Trophoblast cell (in vitro differentiated cells and primary cell): ENCODE measurements at regions not wholly inside any gene's neighbourhood (a gene's known extent, or its start where the extent isn't known, plus 50 kb on each side); places are given as distances from the start of the nearest gene placed in this dataset.

ENCODE experiments used
- DNase-seq, 2 donors: peaks; one replicate each; pipeline ENCODE4 v3.0.0-alpha.2; 2016
- H2AFZ ChIP-seq: 2 replicates; pipeline ENCODE4 v1.6.1; 2013; ENCODE audit warnings: low read length, moderate library complexity, mild to moderate bottlenecking; ENCODE audit not compliant: insufficient read depth, poor library complexity
- H2AK5ac ChIP-seq: 2 replicates; pipeline ENCODE4 v1.6.1; 2013; ENCODE audit warnings: mild to moderate bottlenecking, low read length
- H2BK120ac ChIP-seq: 2 replicates; pipeline ENCODE4 v1.6.1; 2013; ENCODE audit warnings: low read length, mild to moderate bottlenecking, moderate library complexity; ENCODE audit not compliant: insufficient read depth, poor library complexity
- H2BK12ac ChIP-seq: 2 replicates; pipeline ENCODE4 v1.6.1; 2013; ENCODE audit warnings: mild to moderate bottlenecking, low read length, moderate library complexity
- H2BK5ac ChIP-seq: 2 replicates; pipeline ENCODE4 v1.6.1; 2013; ENCODE audit warnings: low read length, low read depth, moderate library complexity, mild to moderate bottlenecking; ENCODE audit not compliant: poor library complexity
- H3K14ac ChIP-seq: 2 replicates; pipeline ENCODE4 v1.6.1; 2013; ENCODE audit warnings: mild to moderate bottlenecking, low read length
- H3K18ac ChIP-seq: 2 replicates; pipeline ENCODE4 v1.6.1; 2013; ENCODE audit warnings: mild to moderate bottlenecking, low read length
- H3K23ac ChIP-seq: 2 replicates; pipeline ENCODE4 v1.6.1; 2013; ENCODE audit warnings: low read length
- H3K27ac ChIP-seq: 2 replicates; pipeline ENCODE4 v1.5.1; 2013; ENCODE audit warnings: low read depth, mild to moderate bottlenecking, inconsistent platforms, low read length, moderate library complexity
- H3K27me3 ChIP-seq: 2 replicates; pipeline ENCODE4 v1.6.1; 2013; ENCODE audit warnings: inconsistent platforms, mild to moderate bottlenecking, low read length, moderate library complexity; ENCODE audit not compliant: insufficient read depth
- H3K36me3 ChIP-seq, 2 experiments: 1 replicate in 1 of 2; 2 replicates in 1 of 2; pipeline ENCODE4 v1.6.1; 2013; ENCODE audit warnings: low read length in 2 of 2, mild to moderate bottlenecking in 2 of 2, moderate library complexity in 1 of 2; ENCODE audit not compliant: insufficient read depth in 2 of 2, control insufficient read depth in 1 of 2
- H3K4ac ChIP-seq: 2 replicates; pipeline ENCODE4 v1.6.1; 2013; ENCODE audit warnings: low read depth, mild to moderate bottlenecking, low read length, moderate library complexity
- H3K4me1 ChIP-seq, 2 experiments: 1 replicate in 1 of 2; 2 replicates in 1 of 2; pipeline ENCODE4 v1.6.1; 2013; ENCODE audit warnings: low read length in 2 of 2, mild to moderate bottlenecking in 2 of 2, moderate library complexity in 1 of 2; ENCODE audit not compliant: insufficient read depth in 2 of 2, control insufficient read depth in 1 of 2
- H3K4me2 ChIP-seq: 2 replicates; pipeline ENCODE4 v1.6.1; 2013; ENCODE audit warnings: inconsistent platforms, mild to moderate bottlenecking, low read length, moderate library complexity
- H3K4me3 ChIP-seq: 2 replicates; pipeline ENCODE4 v1.5.1; 2013; ENCODE audit warnings: mild to moderate bottlenecking, low read depth, low read length, inconsistent platforms
- H3K79me1 ChIP-seq: one replicate; pipeline ENCODE4 v1.6.1; 2013; ENCODE audit warnings: low read length
- H3K79me2 ChIP-seq: 2 replicates; pipeline ENCODE4 v1.6.1; 2013; ENCODE audit warnings: low read length, mild to moderate bottlenecking; ENCODE audit not compliant: control insufficient read depth, insufficient read depth, poor library complexity
- H3K9ac ChIP-seq: 2 replicates; pipeline ENCODE4 v1.6.1; 2013; ENCODE audit warnings: mild to moderate bottlenecking, low read length
- H3K9me3 ChIP-seq: 2 replicates; pipeline ENCODE4 v1.6.1; 2013; ENCODE audit warnings: low read depth, mild to moderate bottlenecking, control low read depth, inconsistent platforms, low read length; ENCODE audit not compliant: insufficient read depth
- H4K12ac ChIP-seq: 2 replicates; pipeline ENCODE4 v1.6.1; 2013; ENCODE audit warnings: low read depth, mild to moderate bottlenecking, low read length, moderate library complexity
- H4K8ac ChIP-seq: 2 replicates; pipeline ENCODE4 v1.6.1; 2013; ENCODE audit warnings: low read depth, mild to moderate bottlenecking, low read length, moderate library complexity
- H4K91ac ChIP-seq: one replicate; pipeline ENCODE4 v1.6.1; 2013; ENCODE audit warnings: low read depth, mild to moderate bottlenecking, low read length, moderate library complexity
- WGBS: extraction: QIAGEN DNeasy Blood & Tissue Kit; methylation state at CpG from one replicate; pipeline ENCODE4 v1.1.7; 2013; ENCODE audit warnings: missing lambda C conversion rate; ENCODE audit not compliant: insufficient read length, insufficient coverage; ENCODE audit errors: extremely low coverage; 5-methylcytosine and 5-hydroxymethylcytosine counted together

DNA sequence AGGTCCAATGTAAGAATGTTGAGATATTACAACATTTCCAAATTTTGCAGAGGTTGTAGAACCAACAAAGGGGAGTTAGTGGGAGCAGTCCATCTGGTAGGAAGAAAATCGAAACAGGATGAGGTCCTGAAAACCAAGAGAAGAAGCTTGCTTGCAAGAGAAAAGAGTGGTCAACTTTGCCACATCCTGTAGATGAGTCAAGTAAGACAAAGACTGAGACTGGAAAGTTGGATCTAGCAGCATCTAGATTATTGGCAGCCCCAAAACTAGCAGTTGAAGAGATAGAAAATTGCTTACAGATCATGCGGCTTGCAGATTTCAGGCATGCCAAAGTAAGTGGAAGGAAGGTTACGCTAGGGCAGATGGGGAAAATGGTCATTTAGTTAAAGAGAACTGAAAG is 378.9 kb downstream of the GRB14 start:
- Histone ChIP-seq H3K9me3 (peaks cover 2% of the 10 kb centered on the region), H3K4me2 (no peak overlapping the region), H3K9ac (no peak overlapping the region), H2BK12ac (no peak overlapping the region), H2BK120ac (no peak overlapping the region), H4K91ac (no peak overlapping the region), H3K27me3 (no peaks in the 10 kb centered on the region), H3K4ac (no peak overlapping the region), H3K4me1 (no peaks in the 10 kb centered on the region), H2AK5ac (no peak overlapping the region), H2BK5ac (no peak overlapping the region), H4K12ac (no peak overlapping the region), H2AFZ (no peak overlapping the region), H3K14ac (no peak overlapping the region), H3K4me3 (no peak overlapping the region), H3K79me1 (no peaks in the 10 kb centered on the region), H3K27ac (no peak overlapping the region), H3K23ac (no peak overlapping the region), H4K8ac (no peak overlapping the region), H3K36me3 (no peaks in the 10 kb centered on the region), H3K79me2 (no peaks in the 10 kb centered on the region), H3K18ac (no peak overlapping the region)
- no CpG with 5 or more reads among the region's 3 CpGs for WGBS
- DNase-seq: no peak

DNA sequence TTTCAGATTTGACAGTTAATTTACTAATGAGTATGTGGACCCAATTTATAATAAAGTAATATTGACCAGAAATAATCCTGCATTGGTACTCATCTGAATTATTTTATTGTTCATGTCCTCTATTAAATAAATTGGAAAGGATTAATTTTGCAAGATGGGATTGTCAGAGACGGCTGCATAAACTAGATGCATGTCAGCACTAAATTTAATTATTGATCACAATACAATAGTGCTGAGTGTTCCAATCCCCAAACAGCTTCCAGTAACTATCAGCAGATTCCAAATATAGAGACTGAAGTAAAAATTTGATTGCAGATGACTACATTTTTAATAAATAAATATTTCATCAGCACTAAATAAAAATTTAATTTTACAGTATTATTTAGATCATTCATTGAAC is 387.2 kb downstream of the GRB14 start:
- H3K4ac ChIP-seq: no peak overlapping the region
- DNase-seq: no peak
- no peaks in the 10 kb centered on the region for H3K79me1 ChIP-seq
- H4K12ac ChIP-seq: no peak overlapping the region
- H3K14ac ChIP-seq: no peak overlapping the region
- no peak overlapping the region for H4K8ac ChIP-seq
- H3K18ac ChIP-seq: no peak overlapping the region
- H2BK120ac ChIP-seq: no peak overlapping the region
- no peak overlapping the region for H3K4me2 ChIP-seq
- no peak overlapping the region for H4K91ac ChIP-seq
- H3K4me3 ChIP-seq: no peak overlapping the region
- H2AFZ ChIP-seq: no peak overlapping the region
- no peak overlapping the region for H2AK5ac ChIP-seq
- no peak overlapping the region for H3K27ac ChIP-seq
- no peaks in the 10 kb centered on the region for H3K9me3 ChIP-seq
- H3K4me1 ChIP-seq: no peaks in the 10 kb centered on the region
- H3K23ac ChIP-seq: no peak overlapping the region
- WGBS: no CpG with 5 or more reads among the region's 1 CpG
- no peak overlapping the region for H3K9ac ChIP-seq
- no peak overlapping the region for H2BK12ac ChIP-seq
- H3K27me3 ChIP-seq: no peaks in the 10 kb centered on the region
- H2BK5ac ChIP-seq: no peak overlapping the region
- H3K36me3 ChIP-seq: no peaks in the 10 kb centered on the region
- no peaks in the 10 kb centered on the region for H3K79me2 ChIP-seq

DNA sequence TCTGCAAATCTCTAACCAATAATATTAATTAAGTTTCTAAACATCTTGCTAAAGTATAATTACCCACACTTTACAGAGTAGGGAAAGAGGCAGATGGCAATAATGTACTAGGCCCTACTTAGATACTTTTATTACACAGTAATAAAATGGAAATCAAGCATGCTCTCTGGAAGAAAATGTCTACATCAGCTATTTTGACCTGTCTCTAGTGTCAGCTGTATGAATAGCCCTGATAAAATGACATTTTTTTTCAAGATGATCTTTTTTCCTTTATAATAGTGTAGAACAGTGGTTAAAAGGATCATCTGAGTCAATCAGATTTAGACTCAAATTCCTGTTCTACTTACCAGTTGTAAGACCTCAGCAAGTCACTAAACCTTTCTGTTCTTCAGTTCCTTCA is 397.3 kb downstream of the GRB14 start:
- no peak overlapping the region for H2AFZ ChIP-seq
- H3K9me3 ChIP-seq: no peaks in the 10 kb centered on the region
- no peak overlapping the region for H2BK12ac ChIP-seq
- H4K91ac ChIP-seq: no peak overlapping the region
- no peak overlapping the region for H3K14ac ChIP-seq
- H3K4me3 ChIP-seq: no peak overlapping the region
- H3K9ac ChIP-seq: no peak overlapping the region
- no peak overlapping the region for H3K23ac ChIP-seq
- no peaks in the 10 kb centered on the region for H3K4me1 ChIP-seq
- no peak overlapping the region for H3K4me2 ChIP-seq
- H3K4ac ChIP-seq: no peak overlapping the region
- no peak overlapping the region for H4K8ac ChIP-seq
- H2BK120ac ChIP-seq: no peak overlapping the region
- H4K12ac ChIP-seq: no peak overlapping the region
- H3K18ac ChIP-seq: no peak overlapping the region
- H3K27ac ChIP-seq: no peak overlapping the region
- no peaks in the 10 kb centered on the region for H3K36me3 ChIP-seq
- H3K79me2 ChIP-seq: no peaks in the 10 kb centered on the region
- no peak overlapping the region for H2BK5ac ChIP-seq
- H3K27me3 ChIP-seq: no peaks in the 10 kb centered on the region
- DNase-seq: no peak
- H3K79me1 ChIP-seq: no peaks in the 10 kb centered on the region
- H2AK5ac ChIP-seq: no peak overlapping the region

DNA sequence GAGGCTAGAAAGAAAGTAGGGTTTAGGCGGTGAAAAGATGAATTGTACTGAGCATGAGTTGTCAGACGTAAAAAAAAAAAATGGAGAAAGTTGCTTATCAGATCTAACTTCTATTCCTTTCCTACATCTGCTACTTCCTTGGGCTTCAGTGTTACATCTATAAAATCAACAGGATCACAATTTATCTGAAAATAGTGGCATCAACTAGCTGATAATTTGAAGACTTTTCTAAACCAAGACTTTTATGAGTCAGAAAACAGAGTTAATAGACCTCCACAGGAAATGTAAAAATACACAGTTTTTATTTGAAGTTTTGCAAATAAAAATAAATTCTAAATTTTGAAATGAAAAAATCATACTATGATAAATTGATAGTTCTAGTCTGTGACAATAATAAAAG is 399.8 kb downstream of the GRB14 start:
- Histone ChIP-seq H3K4ac (no peak overlapping the region), H2BK120ac (no peak overlapping the region), H2BK5ac (no peak overlapping the region), H3K4me1 (no peaks in the 10 kb centered on the region), H3K23ac (no peak overlapping the region), H4K91ac (no peak overlapping the region), H3K9me3 (no peaks in the 10 kb centered on the region), H4K12ac (no peak overlapping the region), H2BK12ac (no peak overlapping the region), H3K79me2 (no peaks in the 10 kb centered on the region), H3K9ac (no peak overlapping the region), H3K79me1 (no peaks in the 10 kb centered on the region), H3K18ac (no peak overlapping the region), H3K36me3 (no peaks in the 10 kb centered on the region), H4K8ac (no peak overlapping the region), H3K4me3 (no peak overlapping the region), H2AFZ (no peak overlapping the region), H3K27me3 (no peaks in the 10 kb centered on the region), H3K14ac (no peak overlapping the region), H2AK5ac (no peak overlapping the region), H3K4me2 (no peak overlapping the region), H3K27ac (no peak overlapping the region)
- WGBS: no CpG with 5 or more reads among the region's 2 CpGs
- DNase-seq: no peak

DNA sequence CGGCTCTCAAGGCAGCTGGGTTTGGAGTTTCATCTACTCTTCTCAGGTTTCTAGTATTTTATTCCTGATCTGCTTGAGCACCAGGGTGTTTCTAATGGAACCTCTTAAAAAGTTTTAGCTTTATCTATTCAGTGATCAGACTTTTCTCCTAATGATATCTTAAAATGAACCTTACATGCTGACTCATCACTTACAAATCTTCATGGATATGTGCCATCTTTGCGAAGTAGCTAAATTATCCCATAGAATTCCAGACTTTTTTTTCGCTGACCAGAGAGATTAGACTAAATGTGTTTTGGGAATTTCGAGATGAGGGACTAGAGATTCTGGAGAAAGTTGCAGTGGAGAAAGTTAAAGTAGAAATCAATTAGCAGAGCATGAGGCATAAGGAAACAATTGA is 401.0 kb downstream of the GRB14 start:
- no peak overlapping the region for H3K4me3 ChIP-seq
- H2AFZ ChIP-seq: no peak overlapping the region
- no peak overlapping the region for H3K4me2 ChIP-seq
- H3K79me1 ChIP-seq: no peaks in the 10 kb centered on the region
- H2AK5ac ChIP-seq: no peak overlapping the region
- H3K23ac ChIP-seq: no peak overlapping the region
- WGBS: no CpG with 5 or more reads among the region's 4 CpGs
- H2BK120ac ChIP-seq: no peak overlapping the region
- H4K91ac ChIP-seq: no peak overlapping the region
- no peaks in the 10 kb centered on the region for H3K36me3 ChIP-seq
- H3K27me3 ChIP-seq: no peaks in the 10 kb centered on the region
- no peaks in the 10 kb centered on the region for H3K79me2 ChIP-seq
- no peak overlapping the region for H3K4ac ChIP-seq
- no peak overlapping the region for H3K9ac ChIP-seq
- no peaks in the 10 kb centered on the region for H3K4me1 ChIP-seq
- no peak overlapping the region for H2BK5ac ChIP-seq
- H2BK12ac ChIP-seq: no peak overlapping the region
- no peak overlapping the region for H4K8ac ChIP-seq
- H4K12ac ChIP-seq: no peak overlapping the region
- H3K27ac ChIP-seq: no peak overlapping the region
- H3K18ac ChIP-seq: no peak overlapping the region
- no peak for DNase-seq
- H3K9me3 ChIP-seq: no peaks in the 10 kb centered on the region
- H3K14ac ChIP-seq: no peak overlapping the region
